GM18519 (cell line): ENCODE measurements at regions not wholly inside any gene's neighbourhood (a gene's known extent, or its start where the extent isn't known, plus 50 kb on each side); places are given as distances from the start of the nearest gene placed in this dataset.

Source experiments
- ATAC-seq: cut with Tn5 transposase; IDR thresholded peaks from one replicate; pipeline ENCODE4 v1.9.1; 2021; ENCODE audit warnings: mild to moderate bottlenecking, moderate library complexity; ENCODE audit not compliant: unreplicated experiment, low FRiP score

GRCh38 chr2:12097859-12098258, 351.4 kb downstream of the LPIN1 start:
- no peak for ATAC-seq

- ATAC-seq: no peak
These were observed 352.9 kb downstream of the LPIN1 start for GRCh38 chr2:12099374-12099773.

DNA sequence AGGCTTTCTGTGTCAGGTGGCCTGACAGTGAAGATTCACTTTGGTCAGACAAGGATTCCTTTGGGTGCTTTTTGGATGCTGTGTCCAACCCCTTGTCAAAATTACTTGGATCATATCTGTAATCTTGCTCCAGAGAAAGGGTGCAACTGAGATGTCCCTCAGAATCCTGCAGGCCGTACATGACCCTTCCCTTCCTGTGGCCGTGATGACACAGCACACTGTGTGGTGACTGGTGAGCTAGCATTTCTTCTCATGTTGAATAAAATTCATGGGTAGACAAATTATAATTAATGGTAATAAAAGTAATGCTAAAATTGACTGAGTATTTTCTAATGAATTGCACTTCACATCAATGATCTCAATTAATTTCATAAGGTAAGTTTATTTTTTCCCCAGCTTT, 356.2 kb downstream of the LPIN1 start:
- no peak for ATAC-seq

- ATAC-seq: no peak
These were observed 358.7 kb downstream of the LPIN1 start for GRCh38 chr2:12105180-12105579.

- ATAC-seq: no peak
These were observed 360.1 kb downstream of the LPIN1 start for GRCh38 chr2:12106440-12107080.

DNA sequence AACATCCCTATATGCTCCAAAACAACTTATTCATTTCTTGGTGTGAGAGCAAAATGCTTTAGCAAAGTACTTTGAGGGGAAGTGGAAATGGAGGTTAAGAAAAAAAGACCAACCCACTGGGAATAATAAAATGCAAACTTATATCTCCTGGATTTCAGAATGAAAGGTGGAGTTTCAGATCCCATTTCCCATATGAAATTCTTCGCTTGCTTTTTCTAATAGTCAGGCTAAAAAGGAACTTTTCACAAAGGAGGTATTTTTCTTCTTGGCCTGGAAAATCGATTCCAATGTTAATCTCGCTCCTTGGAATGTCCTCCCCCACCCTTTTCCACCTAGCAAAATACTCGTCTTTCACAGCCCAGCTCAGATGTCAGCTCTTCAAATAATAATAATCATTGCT, 360.9 kb downstream of the LPIN1 start:
- no peak for ATAC-seq

GRCh38 chr2:12107939-12108338, 361.5 kb downstream of the LPIN1 start:
- ATAC-seq: no peak

DNA sequence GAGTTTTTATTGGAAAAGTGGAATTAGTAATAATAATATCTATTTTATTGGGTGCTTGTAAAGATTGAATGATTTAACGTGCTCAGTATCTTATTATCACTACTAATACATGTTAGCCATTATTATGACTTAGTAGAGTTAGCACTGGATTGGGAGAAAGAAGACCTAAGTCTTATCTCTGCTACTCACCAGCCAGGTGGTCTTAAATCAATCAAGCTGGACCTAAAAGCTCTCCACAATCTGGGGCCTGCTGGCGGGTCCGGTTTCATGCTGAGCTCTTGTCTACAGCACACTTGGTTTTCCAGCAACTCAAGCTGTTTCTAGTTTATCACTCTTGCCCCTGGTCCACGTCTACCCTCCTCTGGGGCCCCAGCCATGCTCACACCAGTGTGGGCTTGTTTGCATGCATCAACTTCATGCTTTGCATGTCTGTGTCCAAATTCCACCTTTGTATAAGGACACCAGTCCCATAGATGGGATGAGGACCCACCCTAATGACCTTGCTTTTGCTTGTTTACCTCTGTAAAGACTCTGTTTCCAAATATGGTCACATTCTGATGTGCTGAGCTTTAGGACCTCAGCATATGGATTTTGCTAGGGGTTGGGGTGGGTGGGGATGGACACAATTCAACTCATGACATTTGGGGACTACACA, 363.1 kb downstream of the LPIN1 start:
- ATAC-seq: no peak

DNA sequence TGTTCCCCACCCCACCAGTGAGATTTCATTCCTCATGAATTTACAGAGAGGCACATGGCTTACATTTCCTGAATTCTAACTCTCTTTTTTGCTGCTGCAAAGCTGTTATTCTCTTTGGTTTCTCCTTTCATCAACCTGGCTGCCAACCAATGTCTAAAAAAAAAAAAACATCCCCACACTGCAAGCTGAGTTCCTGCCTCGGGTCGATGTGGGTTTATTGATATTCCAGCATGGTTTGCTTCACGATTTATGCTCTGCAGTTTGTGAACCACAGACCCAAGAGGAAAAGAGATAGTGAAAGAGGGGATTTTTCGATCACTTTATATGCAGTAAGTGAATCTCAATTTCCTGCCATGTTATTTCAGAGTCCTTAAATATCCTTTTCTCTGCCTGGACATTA, 363.6 kb downstream of the LPIN1 start:
- ATAC-seq: no peak

GRCh38 chr2:12110481-12110880, 364.0 kb downstream of the LPIN1 start:
- ATAC-seq: no peak

DNA sequence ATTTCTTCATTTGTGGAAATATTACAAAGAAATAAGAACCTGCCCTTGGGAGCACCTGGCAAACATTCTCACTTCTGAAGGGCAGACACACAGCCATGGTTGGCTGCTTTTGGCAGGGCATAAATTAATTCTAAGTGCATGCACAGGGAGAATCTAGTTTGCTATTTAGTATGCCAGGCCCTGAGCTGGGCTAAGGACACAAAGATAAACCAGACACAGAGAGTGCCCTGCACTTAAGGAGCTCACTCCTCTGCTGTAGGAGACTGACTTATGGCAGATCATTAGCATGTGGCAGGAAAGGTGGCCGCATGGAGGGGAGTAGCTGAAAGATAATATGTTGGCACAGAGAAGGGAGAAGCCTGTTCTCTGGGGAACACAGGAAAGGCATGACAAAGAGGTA, 367.0 kb downstream of the LPIN1 start:
- ATAC-seq: no peak

GRCh38 chr2:12114816-12115215, 368.4 kb downstream of the LPIN1 start:
- ATAC-seq: no peak

DNA sequence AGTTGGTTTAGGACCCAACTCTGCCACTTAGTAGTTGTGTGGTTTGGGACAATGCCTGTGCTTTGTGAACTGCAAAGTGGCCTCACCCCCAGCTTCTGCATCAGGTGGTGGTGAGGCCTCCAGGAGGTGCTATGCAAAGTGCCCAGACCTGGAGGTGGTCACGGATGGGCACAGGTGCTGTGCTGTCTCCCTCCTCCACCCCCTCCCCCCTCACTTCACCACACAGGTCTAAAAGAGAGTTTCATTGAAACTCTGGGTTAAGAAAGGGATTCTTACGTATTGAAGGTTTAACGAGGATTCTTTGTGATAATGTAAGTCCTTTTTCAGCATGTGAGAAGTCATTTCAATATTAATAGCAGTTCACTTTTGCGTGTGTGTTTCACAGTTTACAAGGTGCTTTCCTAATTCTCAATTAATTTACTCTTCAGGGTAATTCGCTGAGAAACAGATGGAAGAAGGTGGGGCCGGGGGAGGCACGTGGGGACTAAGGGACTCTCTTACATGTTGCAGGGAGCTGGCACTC, 369.9 kb downstream of the LPIN1 start:
- ATAC-seq: peak; percentile 63

GRCh38 chr2:12119841-12120240, 373.4 kb downstream of the LPIN1 start:
- no peak for ATAC-seq

GRCh38 chr2:12120281-12121150, 374.1 kb downstream of the LPIN1 start:
- no peak for ATAC-seq

DNA sequence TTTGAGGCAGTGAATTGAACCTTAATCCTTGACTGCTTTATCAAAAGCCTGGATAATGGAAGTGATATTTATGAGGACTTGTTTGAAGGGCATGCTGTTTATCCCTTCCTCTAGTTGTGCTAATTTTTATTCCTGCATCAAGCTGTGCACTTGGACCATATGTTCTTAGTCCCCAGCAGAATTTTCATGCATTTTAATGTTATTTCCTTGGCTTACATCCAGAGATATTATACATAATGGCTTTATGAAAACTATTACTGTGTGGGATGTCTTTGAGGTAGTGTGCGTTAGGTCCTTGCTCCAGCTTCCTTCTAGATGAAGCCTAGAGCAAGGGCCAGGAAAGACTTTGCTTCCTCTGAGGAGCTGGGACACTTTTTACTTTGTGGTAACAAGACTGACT, 378.4 kb downstream of the LPIN1 start:
- no peak for ATAC-seq

DNA sequence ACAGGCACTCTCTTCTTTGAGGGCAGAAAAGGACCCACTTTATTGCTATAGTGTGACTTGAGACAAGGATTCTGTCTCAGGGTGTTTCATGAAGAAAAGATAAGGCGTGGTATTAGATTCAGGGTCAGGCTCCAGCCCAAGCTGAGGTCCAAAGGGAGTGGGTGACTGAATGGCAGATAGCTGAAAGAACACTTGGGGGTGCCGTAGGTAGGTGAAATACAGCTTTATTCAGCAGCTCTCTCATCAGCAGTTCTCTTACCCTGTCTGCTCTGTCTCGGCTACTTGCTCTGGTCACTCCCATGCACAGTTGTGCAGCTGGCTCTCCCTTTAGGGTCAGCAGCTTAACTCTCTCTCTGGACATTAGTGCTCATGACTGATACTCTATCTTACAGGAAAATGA, 379.9 kb downstream of the LPIN1 start:
- no peak for ATAC-seq

- no peak for ATAC-seq
These were observed 381.2 kb downstream of the LPIN1 start for GRCh38 chr2:12127638-12128037.

DNA sequence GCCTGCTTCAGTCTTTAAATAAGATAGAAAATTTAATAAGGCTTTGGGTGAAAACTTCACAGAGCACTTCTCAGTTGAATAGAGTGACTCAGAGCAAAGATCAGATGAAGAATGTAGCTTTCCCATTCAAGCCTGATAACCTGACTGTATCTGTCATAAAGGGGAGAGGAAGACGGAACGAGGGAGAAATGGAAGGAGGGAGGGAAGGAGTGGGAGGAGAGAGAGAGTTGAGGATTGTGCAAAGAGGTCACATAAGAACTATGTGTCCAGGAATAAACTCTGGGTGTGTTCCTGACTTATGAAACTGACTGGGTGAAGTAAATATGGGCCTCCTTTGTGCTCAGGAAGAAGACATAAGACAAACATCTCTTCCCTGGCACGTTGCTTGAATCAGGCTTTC, 385.5 kb downstream of the LPIN1 start:
- no peak for ATAC-seq

DNA sequence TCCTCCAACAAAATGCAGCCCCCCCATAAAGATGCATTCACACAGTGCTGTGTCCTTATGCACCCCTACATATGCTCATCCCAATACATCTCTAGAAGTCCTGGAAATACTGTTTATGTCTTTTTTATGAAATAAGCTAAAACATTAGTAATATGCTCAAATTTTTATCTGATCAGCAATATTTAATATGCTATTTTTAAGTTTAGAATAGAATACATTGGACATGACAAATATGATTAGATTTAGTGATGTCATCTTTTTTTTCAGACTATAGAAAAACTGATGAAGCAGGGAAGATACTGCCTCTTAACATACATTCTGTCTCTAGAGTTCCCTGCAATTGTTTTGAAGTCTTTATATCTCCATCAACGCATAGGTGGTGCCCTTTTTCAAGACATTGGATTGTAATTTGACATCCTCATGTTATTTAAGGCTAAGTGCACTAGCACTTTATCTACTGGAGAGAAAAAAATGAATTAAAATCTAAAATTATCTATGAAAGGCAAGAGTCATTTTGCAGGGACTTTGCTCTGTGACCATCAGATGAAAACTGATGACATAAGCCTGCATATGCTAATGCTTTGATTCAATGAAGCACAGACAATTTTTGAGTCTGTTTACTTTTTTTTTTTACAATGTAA, 395.3 kb downstream of the LPIN1 start:
- no peak for ATAC-seq

DNA sequence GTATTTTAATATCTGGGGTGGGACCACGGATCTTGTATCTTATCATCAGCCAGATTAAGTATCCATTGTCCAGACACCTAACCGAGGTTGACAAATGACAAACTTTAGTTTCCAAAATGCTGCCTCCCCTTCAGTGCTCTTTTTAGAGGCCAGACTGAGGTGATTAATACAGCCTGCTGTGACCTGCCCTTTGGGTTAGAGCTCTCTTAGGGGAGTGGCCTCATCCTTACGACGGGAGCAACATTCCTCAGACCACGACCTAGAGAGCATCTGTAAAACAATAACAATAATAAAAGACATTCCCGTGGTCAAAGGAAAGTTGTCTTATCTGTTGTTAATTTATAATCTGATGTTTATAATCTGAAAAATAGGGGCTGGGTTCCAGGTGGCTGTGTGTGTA, 405.3 kb downstream of the LPIN1 start:
- no peak for ATAC-seq
